Activated CD4-positive, alpha-beta memory T cell treated with anti-CD3 and anti-CD28 coated beads for 36 hours (primary cell): ENCODE measurements at regions not wholly inside any gene's neighbourhood (a gene's known extent, or its start where the extent isn't known, plus 50 kb on each side); places are given as distances from the start of the nearest gene placed in this dataset.
"Not testable (repeated sequence)": the region's sequence is repeated elsewhere in the genome, so short reads cannot be mapped to it uniquely, and the experiment has no call there.

Experiments
- CTCF ChIA-PET: fragments of 350-600 bp; sonication (Branson Sonifier 250); formaldehyde crosslinking; loops from one replicate; lab custom pipeline; 2021; ENCODE audit warnings: antibody characterized with exemption, inconsistent platforms; lab: Charles Lee
- POLR2A ChIA-PET: fragments of 350-600 bp; sonication (Branson Sonifier 250); formaldehyde crosslinking; loops from one replicate; lab custom pipeline; 2021; ENCODE audit warnings: antibody characterized with exemption; lab: Charles Lee
- DNase-seq: peaks from one replicate; pipeline ENCODE4 v3.0.0-alpha.2; 2020
- H3K27ac Mint-ChIP-seq: one replicate; pipeline ENCODE4 v1.8.0; 2021; ENCODE audit warnings: mixed read lengths
- H3K27me3 Mint-ChIP-seq: one replicate; pipeline ENCODE4 v1.8.0; 2021; ENCODE audit warnings: mixed read lengths
- H3K36me3 Mint-ChIP-seq: one replicate; pipeline ENCODE4 v1.8.0; 2021; ENCODE audit warnings: mixed read lengths
- H3K4me1 Mint-ChIP-seq: one replicate; pipeline ENCODE4 v1.8.0; 2021; ENCODE audit warnings: low read depth, mixed read lengths
- H3K4me3 Mint-ChIP-seq: one replicate; pipeline ENCODE4 v1.8.0; 2021; ENCODE audit warnings: mild to moderate bottlenecking, mixed read lengths
- H3K9me3 Mint-ChIP-seq: one replicate; pipeline ENCODE4 v1.8.0; 2021; ENCODE audit warnings: mixed read lengths
- intact Hi-C: fragments of 100-400 bp; cut with micrococcal nuclease; formaldehyde crosslinking; loops from one replicate; pipeline ENCODE4 v1.15.1; 2023

- Mint-ChIP-seq H3K4me3 (no peak overlapping the region), H3K4me1 (no peaks in the 10 kb centered on the region), H3K27me3 (no peaks in the 10 kb centered on the region), H3K27ac (no peak overlapping the region), H3K9me3 (peaks cover 10% of the 10 kb centered on the region), H3K36me3 (no peaks in the 10 kb centered on the region)
- POLR2A ChIA-PET = no interaction called here
- intact Hi-C loops = no loop called here
- CTCF ChIA-PET = no interaction called here
- DNase-seq = no peak
These were observed 505.4 kb upstream of the DDX18 start for GRCh38 chr2:117308861-117309770.

GRCh38 chr2:117321816-117322215 is 492.7 kb upstream of the DDX18 start:
- DNase-seq = no peak
- intact Hi-C loops = no loop called here
- Mint-ChIP-seq H3K36me3 (no peaks in the 10 kb centered on the region), H3K4me3 (no peak overlapping the region), H3K27ac (no peak overlapping the region), H3K4me1 (no peaks in the 10 kb centered on the region), H3K9me3 (peaks cover 7% of the 10 kb centered on the region), H3K27me3 (no peaks in the 10 kb centered on the region)
- ChIA-PET POLR2A (no interaction called here), CTCF (no interaction called here)

- H3K27me3 Mint-ChIP-seq = no peaks in the 10 kb centered on the region
- POLR2A ChIA-PET = no interaction called here
- no peak for DNase-seq
- CTCF ChIA-PET = no interaction called here
- H3K27ac Mint-ChIP-seq = no peak overlapping the region
- peaks cover 5% of the 10 kb centered on the region for H3K9me3 Mint-ChIP-seq
- intact Hi-C loops = no loop called here
- H3K36me3 Mint-ChIP-seq = no peaks in the 10 kb centered on the region
- H3K4me3 Mint-ChIP-seq = no peak overlapping the region
- H3K4me1 Mint-ChIP-seq = no peaks in the 10 kb centered on the region
These were observed 491.2 kb upstream of the DDX18 start for GRCh38 chr2:117323331-117323730.

GRCh38 chr2:117330641-117331040 is 483.9 kb upstream of the DDX18 start:
- no peaks in the 10 kb centered on the region for H3K36me3 Mint-ChIP-seq
- ChIA-PET CTCF (no interaction called here), POLR2A (no interaction called here)
- no peak for DNase-seq
- no peak overlapping the region for H3K4me3 Mint-ChIP-seq
- no peaks in the 10 kb centered on the region for H3K4me1 Mint-ChIP-seq
- no peaks in the 10 kb centered on the region for H3K9me3 Mint-ChIP-seq
- no peaks in the 10 kb centered on the region for H3K27me3 Mint-ChIP-seq
- intact Hi-C loops = no loop called here
- no peak overlapping the region for H3K27ac Mint-ChIP-seq

- no peaks in the 10 kb centered on the region for H3K27me3 Mint-ChIP-seq
- ChIA-PET POLR2A (no interaction called here), CTCF (no interaction called here)
- no peak for DNase-seq
- no peaks in the 10 kb centered on the region for H3K9me3 Mint-ChIP-seq
- H3K27ac Mint-ChIP-seq = no peak overlapping the region
- H3K36me3 Mint-ChIP-seq = no peaks in the 10 kb centered on the region
- intact Hi-C loops = no loop called here
- H3K4me1 Mint-ChIP-seq = no peaks in the 10 kb centered on the region
- no peak overlapping the region for H3K4me3 Mint-ChIP-seq
These were observed 478.5 kb upstream of the DDX18 start for GRCh38 chr2:117335967-117336366.

- no peak for DNase-seq
- intact Hi-C loops = no loop called here
- POLR2A ChIA-PET = no interaction called here
- Mint-ChIP-seq H3K36me3 (no peaks in the 10 kb centered on the region), H3K9me3 (no peaks in the 10 kb centered on the region), H3K4me3 (no peak overlapping the region), H3K4me1 (no peaks in the 10 kb centered on the region), H3K27me3 (no peaks in the 10 kb centered on the region), H3K27ac (no peak overlapping the region)
- CTCF ChIA-PET = no interaction called here
These were observed 478.0 kb upstream of the DDX18 start for GRCh38 chr2:117336496-117336895.

GRCh38 chr2:117337981-117338380 is 476.5 kb upstream of the DDX18 start:
- H3K4me3 Mint-ChIP-seq, H3K36me3 Mint-ChIP-seq, intact Hi-C loops, DNase-seq, H3K4me1 Mint-ChIP-seq, H3K27me3 Mint-ChIP-seq, POLR2A ChIA-PET, H3K9me3 Mint-ChIP-seq, CTCF ChIA-PET, H3K27ac Mint-ChIP-seq: not testable (repeated sequence)

- DNase-seq = no peak
- H3K36me3 Mint-ChIP-seq = no peaks in the 10 kb centered on the region
- no peaks in the 10 kb centered on the region for H3K27me3 Mint-ChIP-seq
- H3K4me1 Mint-ChIP-seq = no peaks in the 10 kb centered on the region
- CTCF ChIA-PET = no interaction called here
- H3K27ac Mint-ChIP-seq = no peak overlapping the region
- H3K4me3 Mint-ChIP-seq = no peak overlapping the region
- peaks cover under 1% of the 10 kb centered on the region for H3K9me3 Mint-ChIP-seq
- intact Hi-C loops = no loop called here
- POLR2A ChIA-PET = no interaction called here
These were observed 474.5 kb upstream of the DDX18 start for GRCh38 chr2:117339980-117340379.

GRCh38 chr2:117341690-117342089 is 472.8 kb upstream of the DDX18 start:
- Mint-ChIP-seq H3K27me3 (no peaks in the 10 kb centered on the region), H3K9me3 (peaks cover 4% of the 10 kb centered on the region), H3K27ac (no peak overlapping the region), H3K36me3 (no peaks in the 10 kb centered on the region), H3K4me1 (no peaks in the 10 kb centered on the region), H3K4me3 (no peak overlapping the region)
- POLR2A ChIA-PET = no interaction called here
- intact Hi-C loops = no loop called here
- CTCF ChIA-PET = no interaction called here
- DNase-seq = no peak

GRCh38 chr2:117342415-117342814 is 472.1 kb upstream of the DDX18 start:
- ChIA-PET POLR2A (no interaction called here), CTCF (no interaction called here)
- Mint-ChIP-seq H3K27me3 (no peaks in the 10 kb centered on the region), H3K9me3 (peaks cover 4% of the 10 kb centered on the region), H3K4me1 (no peaks in the 10 kb centered on the region), H3K4me3 (no peak overlapping the region), H3K36me3 (no peaks in the 10 kb centered on the region), H3K27ac (no peak overlapping the region)
- intact Hi-C loops = no loop called here
- DNase-seq = no peak

- peaks cover 18% of the 10 kb centered on the region for H3K9me3 Mint-ChIP-seq
- no peaks in the 10 kb centered on the region for H3K36me3 Mint-ChIP-seq
These were observed 464.8 kb upstream of the DDX18 start for GRCh38 chr2:117349687-117350086.

GRCh38 chr2:117351396-117351795 is 463.1 kb upstream of the DDX18 start:
- peaks cover 14% of the 10 kb centered on the region for H3K9me3 Mint-ChIP-seq
- no peaks in the 10 kb centered on the region for H3K27me3 Mint-ChIP-seq
- no peaks in the 10 kb centered on the region for H3K4me1 Mint-ChIP-seq
- no peaks in the 10 kb centered on the region for H3K36me3 Mint-ChIP-seq
- no peak overlapping the region for H3K4me3 Mint-ChIP-seq
- intact Hi-C loops = no loop called here
- no peak for DNase-seq
- ChIA-PET POLR2A (no interaction called here), CTCF (no interaction called here)
- no peak overlapping the region for H3K27ac Mint-ChIP-seq

More at GRCh38 chr2:117349687-117350086, 464.8 kb upstream of the DDX18 start:
- Mint-ChIP-seq H3K27me3 (no peaks in the 10 kb centered on the region), H3K27ac (no peak overlapping the region), H3K4me3 (no peak overlapping the region), H3K4me1 (no peaks in the 10 kb centered on the region)
- CTCF ChIA-PET = no interaction called here
- DNase-seq = no peak
- POLR2A ChIA-PET = interaction anchor here (0.5 kb wide), 1 partner anchor 1495 kb away, joined by 4 read pairs; no protein-coding TSS in a partner anchor
- intact Hi-C loops = no loop called here

- no peak for DNase-seq
- Mint-ChIP-seq H3K36me3 (no peaks in the 10 kb centered on the region), H3K4me1 (no peaks in the 10 kb centered on the region), H3K4me3 (no peak overlapping the region), H3K27ac (no peak overlapping the region), H3K9me3 (no peaks in the 10 kb centered on the region), H3K27me3 (no peaks in the 10 kb centered on the region)
- POLR2A ChIA-PET = no interaction called here
- CTCF ChIA-PET = no interaction called here
- intact Hi-C loops = no loop called here
These were observed 455.1 kb upstream of the DDX18 start for GRCh38 chr2:117359266-117359914.
